DMS53 treated with DMSO at 0.1 percent for 48 hours (cell line): ENCODE measurements at regions not wholly inside any gene's neighbourhood (a gene's known extent, or its start where the extent isn't known, plus 50 kb on each side); places are given as distances from the start of the nearest gene placed in this dataset.
A peak's percentile ranks its signal among the peaks of the same experiment; 100 is the strongest.
"Not testable (repeated sequence)": the region's sequence is repeated elsewhere in the genome, so short reads cannot be mapped to it uniquely, and the experiment has no call there.

Source experiments
- DNase-seq: peaks from one replicate; lab custom pipeline; 2025; ENCODE audit not compliant: unreplicated experiment; lab: John Stamatoyannopoulos, UW

- not testable (repeated sequence) for DNase-seq
Measured at GRCh38 chr12:54799966-54800365, 54.4 kb upstream of the MUCL1 start.

GRCh38 chr12:54798651-54799050 is 55.7 kb upstream of the MUCL1 start:
- no peak for DNase-seq

DNA sequence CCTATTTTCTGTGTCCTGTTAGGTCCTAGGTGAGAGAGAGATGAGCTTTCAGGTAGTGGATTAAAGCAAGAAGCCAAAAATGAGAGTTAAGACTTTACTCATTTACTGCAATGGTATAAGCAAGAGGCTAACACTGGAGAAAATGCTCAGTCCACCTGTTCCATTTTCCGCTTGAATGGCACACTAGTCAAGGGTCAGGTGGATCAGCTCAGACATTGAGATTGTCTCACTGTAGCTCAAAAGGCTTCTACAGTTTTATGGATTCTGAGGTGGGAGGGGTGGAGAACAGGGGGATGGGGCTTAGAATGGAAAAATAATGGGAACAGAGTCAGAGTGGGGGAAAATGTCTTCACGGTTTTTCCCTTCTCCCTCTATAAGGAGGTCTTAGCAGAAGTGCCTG is 57.3 kb upstream of the MUCL1 start:
- DNase-seq, result no peak

GRCh38 chr12:54795644-54796043 is 58.7 kb upstream of the MUCL1 start:
- DNase-seq, result no peak

DNA sequence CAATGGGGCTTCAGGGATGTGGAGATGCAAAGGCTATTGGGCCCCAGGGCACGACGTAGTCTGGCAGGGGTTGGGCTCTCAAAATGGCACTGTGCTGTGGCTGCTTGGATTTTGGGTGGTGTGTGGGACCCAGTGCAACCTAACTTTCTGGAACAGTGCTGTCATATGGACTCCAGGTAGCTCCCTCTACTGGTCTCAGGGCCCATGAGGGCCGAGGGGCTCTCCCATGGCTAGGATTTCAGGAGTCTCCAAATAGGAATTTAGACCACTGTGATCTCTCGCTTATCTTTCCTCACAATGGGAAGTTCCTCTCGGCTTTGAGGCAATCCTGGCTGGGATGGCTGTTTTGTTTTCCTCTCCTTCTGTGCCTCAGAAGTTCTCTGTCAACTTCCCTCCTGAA is 68.2 kb upstream of the MUCL1 start:
- no peak for DNase-seq

DNA sequence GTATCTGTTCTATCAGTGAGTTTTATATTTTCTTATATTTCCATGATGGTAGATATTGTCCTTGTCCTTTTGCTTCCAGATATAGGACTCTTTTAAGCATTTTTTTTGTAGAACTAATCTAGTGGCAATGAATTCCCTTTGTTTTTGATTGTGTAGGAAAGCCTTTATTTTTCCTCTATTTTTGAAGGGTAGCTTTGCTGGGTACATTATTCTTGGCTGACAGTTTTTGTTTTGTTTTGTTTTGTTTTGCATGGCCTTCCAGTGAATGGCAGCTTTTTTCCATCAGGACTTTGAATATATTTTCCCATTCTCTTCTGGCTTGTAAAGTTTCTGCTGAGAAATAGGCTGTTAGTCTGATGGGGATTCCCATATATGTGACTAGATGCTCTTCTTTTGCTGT is 70.2 kb upstream of the MUCL1 start:
- no peak for DNase-seq

DNA sequence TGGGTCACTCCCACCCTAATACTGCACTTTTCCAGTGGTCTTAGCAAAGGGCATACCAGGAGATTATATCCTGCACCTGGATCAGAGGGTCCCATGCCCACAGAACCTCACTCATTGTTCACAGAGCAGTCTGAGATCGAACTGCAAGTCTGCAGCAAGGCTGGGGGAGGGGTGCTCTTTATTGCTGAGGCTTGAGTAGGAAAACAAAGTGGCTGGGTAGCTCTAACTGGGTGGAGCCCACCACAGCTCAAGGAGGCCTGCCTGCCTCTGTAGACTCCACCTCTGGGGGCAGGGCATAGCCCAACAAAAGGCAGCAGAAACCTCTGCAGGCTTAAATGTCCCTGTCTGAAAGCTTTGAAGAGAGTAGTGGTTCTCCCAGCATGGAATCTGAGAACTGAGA is 77.3 kb upstream of the MUCL1 start:
- DNase-seq, result not testable (repeated sequence)

GRCh38 chr12:54773593-54773992 is 80.7 kb upstream of the MUCL1 start:
- no peak for DNase-seq

DNA sequence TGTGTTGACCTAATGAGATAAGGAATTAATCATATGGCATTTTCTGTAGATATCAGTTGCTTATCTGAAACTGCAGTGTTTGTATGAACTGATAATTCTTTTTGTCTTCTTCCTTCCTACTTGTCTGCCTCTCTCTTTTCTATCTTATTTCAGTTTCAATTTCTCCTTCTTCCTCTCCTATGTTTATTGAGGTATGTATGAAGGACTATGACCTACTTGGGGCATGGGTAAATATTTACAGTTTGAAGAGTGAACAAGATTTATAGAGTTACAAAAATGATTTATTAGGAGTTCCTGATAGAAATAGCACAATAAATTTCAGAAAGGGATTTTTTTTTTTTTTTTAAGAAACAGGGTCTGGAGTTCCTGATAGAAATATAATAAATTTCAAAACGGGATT is 88.7 kb upstream of the MUCL1 start:
- peak; percentile 26 for DNase-seq

DNA sequence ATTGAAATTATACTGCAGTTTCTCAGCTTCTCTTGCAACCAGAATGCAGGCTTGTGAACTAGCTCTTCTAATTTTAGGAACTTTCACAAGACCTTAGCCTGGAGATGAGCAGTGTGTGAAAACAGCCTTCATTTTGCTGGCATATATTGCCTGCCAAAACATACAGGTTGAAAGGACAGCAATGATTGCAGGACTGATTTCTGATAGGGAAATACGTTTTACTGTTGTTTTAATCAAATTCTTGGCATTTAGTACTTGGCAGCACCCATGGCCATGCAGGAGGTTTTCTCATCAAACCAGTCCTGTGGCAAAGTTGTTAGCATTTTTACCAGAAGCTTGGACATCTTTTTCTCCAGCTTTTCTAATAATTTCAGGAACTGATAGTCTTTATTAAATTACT is 91.9 kb upstream of the MUCL1 start:
- DNase-seq, result no peak

GRCh38 chr12:54759751-54760150 is 94.6 kb upstream of the MUCL1 start:
- DNase-seq, result peak; percentile 48

DNA sequence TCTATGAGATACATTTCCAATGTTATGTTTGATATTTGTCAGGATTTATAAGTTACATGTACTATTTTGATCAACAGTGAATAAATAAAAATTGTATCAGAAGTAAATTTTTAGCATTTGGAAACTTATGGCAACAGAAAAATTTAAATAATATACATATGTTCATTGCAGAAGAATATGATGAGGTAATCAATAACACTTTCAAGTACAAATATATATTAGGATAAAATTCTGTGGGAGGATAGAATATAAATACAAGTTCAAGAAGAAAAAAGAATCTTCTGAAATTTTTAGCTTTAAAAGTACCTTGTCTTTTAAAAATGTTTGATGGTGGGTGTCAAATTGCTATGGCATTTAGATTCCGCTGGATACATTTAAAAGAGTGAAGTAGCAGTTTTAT is 102.8 kb upstream of the MUCL1 start:
- no peak for DNase-seq

DNA sequence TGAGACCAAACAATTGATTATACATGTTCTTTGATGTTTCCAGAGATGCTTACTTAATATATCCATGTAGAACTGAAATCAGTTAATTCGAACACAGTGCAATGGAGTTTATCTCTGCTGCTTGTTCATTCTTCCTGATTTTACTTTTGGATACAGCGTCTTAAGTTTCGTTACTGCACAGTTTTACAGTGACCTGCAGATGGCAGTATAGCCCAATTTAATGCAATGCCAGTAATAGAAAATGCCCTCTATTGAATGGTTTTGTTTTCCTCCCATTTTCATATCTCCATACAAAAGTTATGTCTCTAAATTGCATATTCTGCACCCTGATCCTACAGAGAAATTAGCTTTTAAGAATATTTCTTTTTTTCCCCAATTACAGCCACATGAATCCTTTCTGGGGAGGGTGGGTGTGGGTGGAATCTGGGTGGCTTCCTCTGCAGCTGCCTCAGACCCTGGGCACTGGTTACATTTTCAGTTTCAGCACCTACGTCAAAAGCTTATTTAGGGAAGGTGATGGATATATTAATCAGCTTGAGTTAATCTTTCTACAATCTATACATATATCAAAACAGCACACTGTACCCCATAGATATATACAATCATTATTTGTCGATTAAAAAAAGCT is 101.1 kb upstream of the DCD start:
- peak; percentile 73 for DNase-seq

DNA sequence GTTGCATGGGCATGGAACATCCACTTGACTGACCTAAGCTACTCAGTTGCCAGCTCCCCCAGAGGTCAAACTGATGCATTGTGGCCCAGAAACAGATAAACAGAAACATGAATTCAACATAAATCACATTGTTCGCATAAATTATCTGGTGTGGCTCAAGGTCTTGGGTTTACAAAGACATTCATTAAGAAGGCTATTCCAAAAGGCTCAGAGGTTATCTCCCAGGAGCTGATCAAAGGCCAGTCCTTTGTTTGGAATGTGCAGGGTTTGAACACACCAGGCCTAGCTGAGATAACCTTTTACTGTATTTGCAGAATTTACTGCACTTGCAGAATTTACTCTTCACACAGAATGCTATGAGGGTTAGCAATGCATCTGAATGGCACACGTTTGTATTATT is 96.4 kb upstream of the DCD start:
- DNase-seq, result no peak

- no peak for DNase-seq
Measured at GRCh38 chr12:54740882-54741281, 92.7 kb upstream of the DCD start.

GRCh38 chr12:54736549-54736948 is 88.4 kb upstream of the DCD start:
- DNase-seq, result no peak

DNA sequence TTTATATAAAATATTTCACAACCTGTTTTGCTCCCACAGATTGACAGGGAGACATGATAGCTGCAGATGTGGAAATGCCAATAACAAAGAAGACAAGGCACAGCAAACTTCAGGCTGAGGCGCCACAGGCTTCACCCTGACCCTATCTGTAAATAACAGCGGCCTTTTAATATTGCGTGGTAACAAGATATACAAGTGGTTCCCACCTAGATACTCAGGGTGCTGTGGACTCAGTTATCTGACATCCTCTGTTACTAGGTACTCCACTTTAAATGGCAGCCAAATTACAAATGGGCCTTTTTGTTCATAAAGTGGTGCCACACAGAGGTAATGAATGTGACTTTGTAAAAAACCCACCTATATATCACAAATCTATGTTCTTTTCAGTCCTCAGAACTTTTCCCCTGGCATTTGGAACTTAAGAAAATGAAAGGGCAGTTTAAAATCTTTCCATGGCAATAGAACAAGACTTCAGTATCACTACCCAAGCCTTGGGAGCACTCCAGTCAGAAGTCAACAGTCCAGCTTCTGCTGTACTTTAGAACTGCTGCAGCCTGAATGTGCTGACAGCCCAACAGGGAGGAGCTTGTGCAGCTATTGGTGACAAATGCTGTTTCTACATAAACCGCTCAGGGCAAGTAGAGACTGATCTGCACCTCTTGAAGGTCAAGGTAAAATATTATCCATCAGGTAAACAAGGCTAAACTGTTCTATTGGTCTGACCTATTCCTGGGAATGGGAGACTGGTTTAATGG is 86.2 kb upstream of the DCD start:
- no peak for DNase-seq

- peak; percentile 31 for DNase-seq
Measured at GRCh38 chr12:54725233-54725843, 77.2 kb upstream of the DCD start.

- no peak for DNase-seq
Measured at GRCh38 chr12:54723379-54724256, 75.5 kb upstream of the DCD start.

DNA sequence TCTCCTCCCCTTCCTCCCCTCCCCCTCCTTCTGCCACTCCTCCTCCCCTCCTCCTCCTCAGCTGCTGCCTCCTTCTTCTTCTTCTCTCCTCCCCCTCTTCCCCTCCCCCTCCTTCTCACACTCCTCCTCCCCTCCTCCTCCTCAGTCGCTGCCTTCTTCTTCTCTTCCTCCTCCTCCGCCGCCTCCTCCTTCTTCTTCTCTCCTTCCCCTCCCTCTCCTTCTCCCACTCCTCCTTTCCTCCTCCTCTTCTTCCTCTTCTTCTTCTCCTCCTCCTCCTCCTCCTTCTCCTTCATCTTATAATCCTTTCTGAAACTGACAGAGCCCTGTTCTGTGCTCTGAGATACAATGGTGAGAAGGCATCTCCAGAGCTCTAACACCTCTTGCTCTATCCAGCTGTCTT is 73.1 kb upstream of the DCD start:
- DNase-seq, result no peak

DNA sequence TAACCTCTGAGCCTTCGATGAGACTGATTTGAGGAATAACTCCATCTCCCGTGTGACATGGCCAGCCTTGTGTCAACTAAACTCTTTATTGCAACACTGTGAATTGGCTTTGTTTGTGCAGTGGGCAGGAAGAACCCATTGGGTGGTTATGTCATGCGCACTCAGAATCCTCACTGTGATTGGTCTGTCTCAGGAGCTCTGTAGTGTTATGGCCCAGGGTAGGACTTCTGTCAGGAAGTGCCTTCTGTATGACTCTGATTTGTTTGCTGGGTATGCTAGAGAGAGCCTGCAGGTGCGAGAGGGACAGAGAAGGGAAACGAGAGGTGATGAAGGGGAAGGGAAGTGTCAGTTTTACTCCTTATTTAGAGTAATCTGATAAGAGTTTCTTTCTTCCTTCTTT is 71.5 kb upstream of the DCD start:
- DNase-seq, result peak; percentile 34

DNA sequence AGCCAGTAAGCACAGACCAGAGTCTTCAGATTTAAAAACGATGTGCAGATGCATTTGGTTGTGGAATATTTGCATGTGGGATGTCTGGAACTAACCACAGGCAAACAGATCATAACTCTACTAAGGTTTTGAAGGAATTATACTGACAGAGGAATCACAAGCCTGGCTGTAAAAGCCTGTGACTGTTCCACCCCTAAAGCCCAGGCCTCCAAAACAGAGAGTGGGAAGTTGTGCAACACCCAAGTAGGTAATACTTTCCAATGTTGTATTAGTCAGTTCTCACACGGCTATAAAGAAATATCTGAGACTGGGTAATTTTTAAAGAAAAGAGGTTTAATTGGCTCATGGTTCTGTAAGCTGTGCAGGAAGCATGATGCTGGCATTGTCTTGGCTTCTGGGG is 68.1 kb upstream of the DCD start:
- no peak for DNase-seq
